Dedifferentiated amniotic fluid mesenchymal stem cell (primary cell): ENCODE measurements at regions not wholly inside any gene's neighbourhood (a gene's known extent, or its start where the extent isn't known, plus 50 kb on each side); places are given as distances from the start of the nearest gene placed in this dataset.

ENCODE experiments used
- DNase-seq: peaks from one replicate; pipeline ENCODE4 v3.0.0-alpha.2; 2016; ENCODE audit errors: extremely low spot score

DNA sequence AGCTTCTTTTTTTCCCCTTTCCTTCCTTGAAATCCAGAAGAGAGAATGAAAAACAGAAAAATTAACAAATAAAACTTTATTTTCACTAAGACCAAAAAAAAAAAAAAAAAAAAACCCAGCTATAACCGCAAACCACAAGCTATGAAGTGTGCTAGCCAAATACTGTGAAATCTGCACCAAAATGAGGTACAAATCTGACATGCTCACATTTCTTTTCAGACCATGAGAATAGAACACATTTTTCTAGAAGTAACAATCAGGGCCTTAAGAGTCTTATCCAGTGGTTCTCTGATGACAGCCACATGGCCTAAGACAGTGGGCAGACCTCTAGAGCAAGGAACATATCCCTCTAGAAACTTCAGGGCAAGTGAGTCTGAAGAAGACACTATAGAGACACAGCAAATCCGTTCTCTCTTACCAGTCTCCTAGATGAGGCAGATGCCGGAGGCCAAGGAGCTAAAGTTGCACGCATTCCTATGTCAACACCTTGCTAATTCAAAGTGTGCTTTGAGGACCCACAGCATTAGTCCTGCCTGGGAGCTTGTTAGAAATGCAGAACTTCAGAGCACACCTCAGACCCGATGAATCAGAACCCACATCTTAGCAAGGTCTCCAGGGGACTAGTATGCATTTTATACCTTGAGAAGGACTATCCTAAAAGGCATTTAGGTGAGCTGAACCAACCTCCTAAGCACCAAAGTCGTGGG is 317.1 kb downstream of the MYCN start:
- DNase-seq: no peak

GRCh38 chr2:16256601-16257321 is 316.4 kb downstream of the MYCN start:
- DNase-seq: no peak

GRCh38 chr2:16255120-16255519 is 314.8 kb downstream of the MYCN start:
- DNase-seq: no peak

- DNase-seq: no peak
Measured at GRCh38 chr2:16254356-16254965, 314.1 kb downstream of the MYCN start.

DNA sequence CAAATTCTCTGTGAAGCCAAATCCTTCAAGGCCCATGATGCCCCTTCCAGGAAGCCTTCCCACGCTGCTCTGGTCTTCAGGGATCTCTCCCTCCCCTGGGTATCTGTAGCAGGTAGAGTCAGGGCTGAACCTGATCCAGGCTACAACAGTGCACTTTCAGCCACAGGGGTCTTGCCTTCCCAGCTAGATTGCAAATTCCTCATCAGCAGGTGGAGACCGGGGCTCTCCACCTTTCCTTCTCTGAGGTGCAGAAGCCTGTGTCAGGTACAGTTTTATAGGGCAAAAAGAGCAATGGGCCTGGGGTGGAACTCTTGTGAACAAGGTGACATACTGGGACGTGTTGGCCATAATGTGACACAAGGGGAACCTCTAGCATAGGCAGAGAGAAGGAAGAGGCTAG is 312.9 kb downstream of the MYCN start:
- no peak for DNase-seq

- DNase-seq: no peak
Measured at GRCh38 chr2:16252891-16253290, 312.5 kb downstream of the MYCN start.

DNA sequence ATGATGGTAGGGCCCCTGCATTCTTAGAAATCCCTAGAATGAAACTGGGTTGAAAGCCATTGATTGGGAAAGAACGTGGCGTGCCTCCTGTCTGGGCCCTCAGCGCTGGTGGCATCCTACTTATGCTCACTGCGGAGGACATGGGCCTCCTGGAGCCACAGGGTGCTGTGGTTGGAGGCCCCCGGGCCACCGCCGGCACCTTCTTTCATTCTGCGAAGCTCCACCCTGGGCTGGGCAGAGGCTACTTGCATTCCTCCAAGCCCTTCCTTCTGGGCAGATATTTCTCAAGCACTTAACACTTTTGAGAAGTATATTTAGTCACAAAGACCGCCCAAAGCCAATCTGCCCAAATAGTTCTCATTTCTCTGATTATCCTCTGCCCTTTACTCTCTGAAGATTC is 311.9 kb downstream of the MYCN start:
- DNase-seq: no peak

DNA sequence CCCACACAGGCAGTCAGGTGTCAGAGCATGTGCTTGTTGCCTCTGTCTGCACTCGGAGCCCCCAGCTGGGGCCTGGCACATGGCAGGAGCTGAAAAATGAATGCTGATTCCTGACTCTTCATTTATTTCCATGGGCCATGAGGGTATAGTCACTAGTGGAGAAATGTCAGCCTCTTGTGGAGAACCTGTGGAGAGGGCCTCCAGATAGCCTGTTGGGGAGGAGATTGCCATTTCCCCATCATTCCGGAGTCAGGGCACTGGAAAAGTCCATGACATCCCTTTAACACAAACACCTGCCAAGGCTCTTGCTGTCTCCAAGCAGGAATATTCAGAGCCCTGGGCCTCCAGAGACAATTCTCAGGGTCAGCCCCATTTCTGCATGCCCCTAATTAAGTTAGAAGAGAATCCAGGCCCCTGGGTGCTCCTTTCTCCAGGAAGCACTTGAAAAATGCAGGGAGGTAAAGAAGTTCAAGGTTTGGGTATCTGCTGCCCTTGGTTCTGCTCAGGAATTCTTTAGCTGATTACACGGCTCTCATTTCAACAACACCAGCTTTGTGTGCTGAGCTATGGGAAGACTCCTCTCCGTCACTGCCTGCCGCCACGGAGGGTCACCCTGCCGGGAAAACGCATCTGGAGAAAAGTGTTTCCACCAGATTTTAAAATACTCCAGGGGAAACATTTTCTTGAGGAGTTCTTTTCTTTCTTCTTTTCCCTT is 311.3 kb downstream of the MYCN start:
- no peak for DNase-seq

GRCh38 chr2:16250886-16251285 is 310.5 kb downstream of the MYCN start:
- no peak for DNase-seq

- DNase-seq: no peak
Measured at GRCh38 chr2:16250466-16250865, 310.1 kb downstream of the MYCN start.

DNA sequence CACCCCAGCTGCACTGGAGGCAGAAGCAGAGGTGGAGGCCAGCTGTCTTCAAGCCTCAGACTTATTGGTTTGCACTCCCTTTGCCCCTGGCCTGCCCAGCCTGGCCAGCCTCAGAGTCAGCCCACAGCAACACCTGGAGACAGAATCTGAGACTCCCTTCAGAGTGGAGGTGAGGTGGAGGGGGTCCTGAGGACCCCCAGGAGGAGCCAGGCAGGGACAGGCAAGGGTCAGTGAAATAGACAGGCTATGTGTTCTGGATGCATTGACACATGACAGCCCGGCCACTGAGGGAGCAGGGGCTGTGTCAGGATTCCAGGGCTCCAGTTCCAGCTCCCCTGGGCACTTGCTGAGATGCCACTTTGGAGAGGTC is 309.7 kb downstream of the MYCN start:
- no peak for DNase-seq

- no peak for DNase-seq
Measured at GRCh38 chr2:16249246-16250055, 309.1 kb downstream of the MYCN start.

DNA sequence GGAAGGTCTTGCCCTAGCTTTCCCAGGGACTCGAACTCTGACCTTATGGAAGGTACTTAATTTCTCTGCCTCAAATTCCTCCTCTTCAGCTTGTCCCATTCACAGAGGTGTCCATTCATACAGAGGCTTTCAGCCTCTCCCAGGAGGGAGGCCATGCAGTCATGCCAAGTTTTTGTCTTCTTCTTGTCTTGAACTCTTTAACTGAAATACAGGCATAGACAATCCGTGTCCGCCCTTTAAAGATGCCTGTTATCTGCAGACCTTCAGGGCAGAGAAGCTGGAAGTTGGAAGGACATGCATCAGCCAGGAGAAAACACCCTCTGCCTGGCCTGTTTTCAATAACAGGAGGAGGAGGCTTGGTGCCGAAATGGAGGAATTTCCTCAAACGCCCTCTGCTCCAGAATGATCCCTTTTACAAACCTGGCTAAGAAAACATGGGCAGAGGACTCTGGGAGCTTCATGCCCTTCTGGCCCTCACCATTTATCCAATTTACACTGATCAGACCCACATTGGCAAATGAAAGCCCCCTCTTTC is 308.3 kb downstream of the MYCN start:
- DNase-seq: no peak

GRCh38 chr2:16247326-16248122 is 307.2 kb downstream of the MYCN start:
- DNase-seq: no peak

DNA sequence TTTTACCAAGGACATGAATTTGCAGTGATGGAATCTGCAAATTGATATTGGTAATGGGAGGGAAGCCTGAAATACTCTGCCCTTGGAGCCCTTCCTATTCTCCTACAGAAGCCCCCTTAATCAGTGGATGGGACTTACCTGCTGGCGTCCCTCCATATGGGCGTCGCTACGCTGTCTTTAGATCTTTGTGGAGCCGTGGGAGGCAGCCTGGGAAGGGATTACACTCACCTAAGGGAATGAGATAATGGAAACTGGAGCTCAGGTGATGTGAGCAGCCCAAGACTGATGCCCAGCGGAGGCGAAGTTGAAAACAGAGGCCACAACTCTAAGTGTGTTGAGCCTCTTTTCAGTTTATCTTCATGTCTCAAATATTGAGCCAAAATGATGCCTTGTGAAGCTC is 306.6 kb downstream of the MYCN start:
- DNase-seq: no peak

- DNase-seq: no peak
Measured at GRCh38 chr2:16246281-16246850, 306.0 kb downstream of the MYCN start.

- no peak for DNase-seq
Measured at GRCh38 chr2:16245481-16246054, 305.2 kb downstream of the MYCN start.

GRCh38 chr2:16244966-16245320 is 304.6 kb downstream of the MYCN start:
- DNase-seq: no peak

GRCh38 chr2:16244153-16244965 is 304.0 kb downstream of the MYCN start:
- no peak for DNase-seq
